GM12878 (cell line): ENCODE measurements at regions not wholly inside any gene's neighbourhood (a gene's known extent, or its start where the extent isn't known, plus 50 kb on each side); places are given as distances from the start of the nearest gene placed in this dataset.

Experiments used
- CHD2 ChIP-seq: IDR thresholded peaks from 2 replicates; pipeline ENCODE4 v1.6.1; 2011; ENCODE audit warnings: low read depth, low read length, improper control_type of control experiment, borderline replicate concordance
- NRF1 ChIP-seq: conservative IDR thresholded peaks from 2 replicates; pipeline ENCODE4 v1.6.1; 2011; ENCODE audit warnings: mild to moderate bottlenecking, low read depth, low read length, improper control_type of control experiment
- POLR2A ChIP-seq: IDR thresholded peaks from 2 replicates; pipeline ENCODE4 v1.6.1; 2011; ENCODE audit warnings: low read depth, mild to moderate bottlenecking, low read length

DNA sequence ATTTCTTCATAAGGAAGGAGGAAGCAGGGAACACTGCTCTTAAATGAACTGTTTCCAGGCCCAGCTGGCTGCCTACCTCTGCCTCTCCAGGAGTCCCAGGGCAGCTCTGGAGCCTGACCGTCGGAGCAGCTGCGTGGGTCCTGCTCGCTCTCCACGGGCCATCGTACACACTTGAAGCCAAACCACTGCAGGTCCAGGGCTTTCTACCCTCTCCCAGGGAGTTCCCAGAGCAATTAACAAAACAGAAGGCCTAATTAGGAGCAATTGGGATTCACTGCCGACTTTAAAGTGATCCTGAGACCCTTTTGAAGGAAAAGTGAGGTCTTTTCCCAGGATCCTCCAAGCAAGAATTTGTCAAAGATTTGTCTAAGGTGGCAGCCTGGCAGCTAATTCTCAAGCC lies 76.9 kb downstream of the OTX2 start:
- no peak for TF ChIP-seq POLR2A
- TF ChIP-seq NRF1, result no peak
- TF ChIP-seq CHD2, result no peak
